Stomach smooth muscle (tissue), 2 donors: ENCODE measurements at regions not wholly inside any gene's neighbourhood (a gene's known extent, or its start where the extent isn't known, plus 50 kb on each side); places are given as distances from the start of the nearest gene placed in this dataset.

Experiments used
- H3K27ac ChIP-seq: one replicate; pipeline ENCODE4 v1.7.0; 2013; ENCODE audit warnings: mild to moderate bottlenecking, low read length, inconsistent platforms
- H3K27me3 ChIP-seq, 2 donors: one replicate each; pipeline ENCODE4 v1.7.0; 2013; ENCODE audit warnings: low read length in 2 of 2; ENCODE audit not compliant: insufficient read depth in 2 of 2, control insufficient read depth in 1 of 2
- H3K36me3 ChIP-seq, 2 donors: one replicate each; pipeline ENCODE4 v1.7.0; 2013; ENCODE audit warnings: low read length in 2 of 2; ENCODE audit not compliant: control insufficient read depth in 2 of 2, insufficient read depth in 2 of 2
- H3K4me1 ChIP-seq: one replicate; pipeline ENCODE4 v1.7.0; 2013; ENCODE audit warnings: low read length; ENCODE audit not compliant: control insufficient read depth, insufficient read depth
- H3K4me3 ChIP-seq, 2 donors: one replicate each; pipeline ENCODE4 v1.7.0; 2013; ENCODE audit warnings: low read length in 2 of 2
- H3K9ac ChIP-seq, 2 donors: one replicate each; pipeline ENCODE4 v1.7.0; 2013; ENCODE audit warnings: low read length in 2 of 2, mild to moderate bottlenecking in 1 of 2
- H3K9me3 ChIP-seq, 2 donors: one replicate each; pipeline ENCODE4 v1.7.0; 2013; ENCODE audit warnings: low read length in 2 of 2; ENCODE audit not compliant: control insufficient read depth in 2 of 2
- donor health status: healthy.
- donor health status: Pancreatic carcinoma.

DNA sequence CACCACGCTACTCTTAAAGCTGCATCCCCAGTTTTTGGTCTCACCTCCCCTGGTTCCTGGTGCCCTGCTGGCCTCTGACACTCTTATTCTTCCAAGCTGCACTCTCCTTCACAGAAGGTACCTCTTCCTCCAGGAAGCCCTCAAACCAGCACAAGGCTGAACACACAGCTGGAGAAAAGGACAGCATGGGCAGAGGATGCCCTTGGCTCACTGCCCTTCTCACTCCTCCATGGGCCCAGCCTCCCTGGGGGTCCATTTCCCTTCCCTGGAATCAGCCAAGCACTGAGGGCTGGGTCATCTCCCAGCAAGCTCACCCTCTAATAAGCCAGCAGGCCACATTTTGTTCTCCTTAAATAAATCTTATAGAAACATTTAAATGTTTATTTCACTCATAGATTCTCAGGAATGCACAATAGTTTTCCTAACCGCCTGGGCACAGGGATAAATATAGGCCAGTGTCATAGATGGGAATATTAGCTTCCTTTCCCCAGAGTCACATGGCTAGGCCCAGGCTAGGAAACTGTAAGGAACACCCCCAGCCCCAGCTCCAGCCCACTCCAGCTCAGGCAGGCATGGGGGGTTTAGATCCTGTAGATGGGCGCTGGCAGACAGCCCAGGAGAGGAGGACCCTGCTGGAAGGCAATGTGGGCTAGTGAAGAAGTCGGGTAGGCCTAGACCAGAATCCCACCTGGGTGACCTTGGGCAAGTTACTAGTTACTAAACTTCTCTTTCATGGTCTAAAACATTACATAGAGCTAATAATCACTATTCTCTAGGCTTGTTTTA, 51.5 kb downstream of the IRAG1 start:
- Histone ChIP-seq H3K9me3 (no peaks in the 10 kb centered on the region), H3K36me3 (peaks cover 0 to 13% of the 10 kb centered on the region in 2 donors), H3K9ac (no peak overlapping the region), H3K27me3 (no peaks in the 10 kb centered on the region), H3K27ac (peak overlapping the region; percentile 49), H3K4me1 (peaks cover 57% of the 10 kb centered on the region), H3K4me3 (no peak overlapping the region)

DNA sequence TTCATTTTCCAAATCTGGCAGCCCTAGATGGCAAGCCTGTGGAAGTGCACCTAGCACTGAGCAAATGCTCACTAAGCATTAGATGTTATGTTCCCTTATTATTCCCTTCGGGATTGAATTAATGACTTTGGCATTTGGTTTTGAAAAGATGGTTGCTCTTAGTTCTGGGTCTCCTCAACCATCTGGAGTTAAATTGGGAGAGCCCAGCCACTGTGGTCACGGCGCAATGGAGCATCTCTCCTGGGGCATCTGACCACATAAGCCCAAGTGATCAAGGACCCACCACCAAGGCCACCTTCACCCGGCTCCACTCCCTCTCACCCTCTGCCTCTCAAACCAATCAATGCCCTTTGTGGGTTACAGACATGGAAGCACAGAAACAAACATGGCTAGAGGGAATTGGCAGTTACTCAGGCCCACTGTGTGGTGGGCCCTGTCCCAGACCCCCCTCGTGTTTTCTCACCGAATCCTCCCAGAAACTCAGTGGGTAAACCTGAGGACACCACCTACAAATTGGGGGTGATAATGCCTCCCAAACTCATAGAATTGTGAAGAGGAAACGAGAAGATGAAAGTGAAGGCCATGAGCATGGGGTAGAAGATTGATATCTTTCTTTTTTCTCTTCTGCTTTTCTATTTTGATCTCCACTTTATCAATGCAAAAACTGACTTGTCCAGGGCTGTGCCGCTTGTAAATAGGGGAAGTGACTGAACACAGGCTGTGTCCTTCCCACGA, 52.2 kb downstream of the IRAG1 start:
- Histone ChIP-seq H3K27ac (peak overlapping the region; percentile 49), H3K4me1 (peaks cover 49% of the 10 kb centered on the region), H3K9me3 (no peaks in the 10 kb centered on the region), H3K9ac (no peak overlapping the region), H3K27me3 (no peaks in the 10 kb centered on the region), H3K36me3 (peaks cover 0 to 12% of the 10 kb centered on the region in 2 donors), H3K4me3 (no peak overlapping the region)

DNA sequence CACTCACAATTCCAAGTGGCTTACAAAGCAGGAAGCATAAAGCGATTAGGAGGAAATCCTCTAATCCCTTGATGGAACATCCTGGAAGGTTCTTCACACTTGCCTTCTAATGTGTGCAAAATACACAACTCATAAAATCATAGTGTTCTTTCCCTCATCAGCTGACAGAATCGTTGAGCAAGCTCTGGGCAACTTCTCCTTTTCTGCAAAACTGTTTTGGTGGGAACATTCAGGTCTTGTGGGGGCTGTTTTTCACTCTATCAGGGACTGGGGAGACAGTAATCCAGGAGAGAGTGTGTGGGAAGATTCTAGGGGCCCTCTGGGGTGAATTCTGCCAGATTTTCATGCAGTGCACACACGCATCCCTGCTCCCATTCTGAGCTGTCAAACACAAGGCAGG, 53.2 kb downstream of the IRAG1 start:
- Histone ChIP-seq H3K27ac (peak overlapping the region; percentile 6), H3K9me3 (no peaks in the 10 kb centered on the region), H3K36me3 (peaks cover 0 to 18% of the 10 kb centered on the region in 2 donors), H3K4me1 (peaks cover 45% of the 10 kb centered on the region), H3K27me3 (no peaks in the 10 kb centered on the region), H3K9ac (no peak overlapping the region), H3K4me3 (no peak overlapping the region)

DNA sequence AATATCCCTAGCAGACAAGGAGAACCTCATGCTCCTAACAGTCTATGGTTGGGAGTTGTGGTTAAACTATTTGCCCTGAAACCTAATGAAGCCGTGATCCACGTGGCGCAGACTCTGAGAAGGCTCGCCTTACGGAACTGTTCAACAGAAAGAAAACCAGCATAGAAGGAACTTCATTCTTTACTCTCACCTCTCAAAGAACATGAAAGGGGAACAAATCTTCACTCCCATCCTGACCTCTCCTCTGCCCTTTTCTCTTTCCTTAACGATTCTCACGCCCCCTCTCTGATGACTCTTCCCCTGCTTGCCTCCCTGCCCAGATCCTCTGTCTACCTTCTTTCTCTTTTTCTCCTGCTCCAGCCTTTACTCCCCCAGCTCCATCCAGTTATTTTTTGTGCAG, 54.2 kb downstream of the IRAG1 start:
- peaks cover 47% of the 10 kb centered on the region for H3K4me1 ChIP-seq

DNA sequence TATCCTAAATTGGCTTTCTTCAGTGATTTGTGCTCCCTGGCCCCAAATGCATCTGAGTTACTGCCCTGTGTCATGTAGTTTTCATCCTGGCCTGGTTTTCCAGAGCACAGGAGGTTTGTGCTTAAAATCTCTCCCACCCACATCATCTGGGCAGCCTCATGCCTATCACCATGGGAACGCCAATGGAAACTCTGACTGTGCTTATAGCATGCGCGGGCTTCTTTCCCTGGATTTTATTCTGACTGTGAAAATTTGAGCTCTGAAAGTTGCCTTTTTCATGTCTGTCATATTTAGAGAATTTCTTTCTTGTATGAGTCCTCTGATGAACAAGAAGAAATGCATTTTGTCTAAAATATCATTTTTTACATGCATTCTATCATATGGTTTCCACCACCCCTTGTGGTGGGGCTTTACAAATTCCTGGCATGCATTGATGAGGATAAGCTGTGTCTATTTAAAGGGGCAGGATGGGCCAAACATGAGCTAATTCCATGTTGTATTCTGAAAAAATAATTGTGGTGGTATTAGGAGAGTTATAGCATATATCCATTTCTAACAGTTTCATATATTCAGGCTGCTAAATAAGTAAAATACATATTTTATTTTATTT, 55.1 kb downstream of the IRAG1 start:
- Histone ChIP-seq H3K4me1 (peaks cover 46% of the 10 kb centered on the region), H3K4me3 (no peak overlapping the region), H3K27me3 (no peaks in the 10 kb centered on the region), H3K27ac (peak overlapping the region; percentile 37), H3K9ac (no peak overlapping the region), H3K9me3 (no peaks in the 10 kb centered on the region), H3K36me3 (peaks cover 0 to 19% of the 10 kb centered on the region in 2 donors)

More for the DNA sequence above, 54.2 kb downstream of the IRAG1 start:
- no peak overlapping the region for H3K9ac ChIP-seq
- H3K27me3 ChIP-seq = no peaks in the 10 kb centered on the region
- H3K36me3 ChIP-seq = peaks cover 0 to 17% of the 10 kb centered on the region in 2 donors
- peak overlapping the region; percentile 6 for H3K27ac ChIP-seq
- H3K9me3 ChIP-seq = no peaks in the 10 kb centered on the region
- no peak overlapping the region for H3K4me3 ChIP-seq

DNA sequence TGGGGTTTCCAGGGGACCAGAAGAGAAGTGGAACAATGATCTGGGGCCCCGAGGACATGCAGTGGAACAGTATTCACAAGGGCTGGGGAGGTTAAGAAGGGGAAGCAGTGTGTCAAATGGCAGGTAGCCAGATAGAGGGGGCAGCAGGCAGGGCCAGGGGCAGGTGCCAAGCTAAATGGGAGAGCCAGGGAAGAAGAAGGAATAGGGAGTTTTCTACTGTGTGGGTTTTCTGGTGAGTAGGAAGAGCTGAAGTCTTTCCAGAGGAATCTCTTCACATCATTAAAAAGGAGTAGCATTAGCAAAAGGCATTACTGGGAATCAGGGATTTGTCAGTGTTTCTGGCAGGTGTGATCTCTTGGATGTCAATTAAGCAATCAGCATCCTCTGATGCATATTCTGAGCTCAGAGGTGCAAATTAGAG, 55.8 kb downstream of the IRAG1 start:
- peaks cover 43% of the 10 kb centered on the region for H3K4me1 ChIP-seq
- no peak overlapping the region for H3K9ac ChIP-seq
- no peak overlapping the region for H3K4me3 ChIP-seq
- no peaks in the 10 kb centered on the region for H3K9me3 ChIP-seq
- no peaks in the 10 kb centered on the region for H3K27me3 ChIP-seq
- H3K36me3 ChIP-seq = peaks cover 0 to 21% of the 10 kb centered on the region in 2 donors
- H3K27ac ChIP-seq = peak overlapping the region; percentile 37

DNA sequence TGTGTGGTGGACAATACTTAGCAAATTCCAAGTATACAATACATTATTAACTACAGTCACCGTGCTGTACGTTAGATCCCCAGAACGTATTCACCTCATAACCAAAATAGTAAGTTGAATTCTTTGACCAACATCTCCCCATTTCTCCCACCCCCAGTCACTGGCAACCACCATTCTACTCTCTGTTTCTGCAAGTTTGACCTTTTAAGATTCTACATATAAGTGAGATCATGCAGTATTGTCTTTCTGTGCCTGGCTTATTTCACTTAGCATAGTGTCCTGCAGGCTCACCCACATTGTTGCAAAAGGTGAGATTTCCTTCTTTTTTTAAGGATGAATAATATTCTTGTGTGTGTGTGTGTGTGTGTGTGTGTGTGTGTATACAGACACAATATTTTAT, 59.1 kb downstream of the IRAG1 start:
- Histone ChIP-seq H3K4me1 (peaks cover 19% of the 10 kb centered on the region), H3K9ac (no peak overlapping the region), H3K4me3 (no peak overlapping the region), H3K36me3 (peaks cover 20 to 38% of the 10 kb centered on the region in 2 donors), H3K27ac (no peak overlapping the region), H3K27me3 (no peaks in the 10 kb centered on the region), H3K9me3 (no peaks in the 10 kb centered on the region)

DNA sequence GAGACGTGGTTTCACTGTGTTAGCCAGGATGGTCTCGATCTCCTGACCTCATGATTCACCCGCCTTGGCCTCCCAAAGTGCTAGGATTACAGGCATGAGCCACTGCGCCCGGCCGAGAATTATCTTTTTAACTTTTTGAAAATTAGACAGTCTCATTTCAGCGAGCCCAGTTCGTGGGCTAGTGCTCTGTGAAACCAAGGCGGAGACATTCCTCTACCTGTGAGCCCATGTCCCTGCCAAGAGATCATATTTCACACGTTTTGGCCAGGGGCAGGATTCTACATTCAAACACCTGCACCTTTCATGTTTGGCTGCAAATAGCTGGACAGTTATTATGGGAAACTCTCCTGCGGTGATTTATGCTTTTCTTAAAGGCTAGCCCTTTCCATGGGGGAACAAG, 60.3 kb downstream of the IRAG1 start:
- Histone ChIP-seq H3K36me3 (peaks cover 22 to 49% of the 10 kb centered on the region in 2 donors), H3K4me3 (no peak overlapping the region), H3K4me1 (peaks cover 15% of the 10 kb centered on the region), H3K9me3 (no peaks in the 10 kb centered on the region), H3K9ac (no peak overlapping the region), H3K27ac (no peak overlapping the region), H3K27me3 (no peaks in the 10 kb centered on the region)

DNA sequence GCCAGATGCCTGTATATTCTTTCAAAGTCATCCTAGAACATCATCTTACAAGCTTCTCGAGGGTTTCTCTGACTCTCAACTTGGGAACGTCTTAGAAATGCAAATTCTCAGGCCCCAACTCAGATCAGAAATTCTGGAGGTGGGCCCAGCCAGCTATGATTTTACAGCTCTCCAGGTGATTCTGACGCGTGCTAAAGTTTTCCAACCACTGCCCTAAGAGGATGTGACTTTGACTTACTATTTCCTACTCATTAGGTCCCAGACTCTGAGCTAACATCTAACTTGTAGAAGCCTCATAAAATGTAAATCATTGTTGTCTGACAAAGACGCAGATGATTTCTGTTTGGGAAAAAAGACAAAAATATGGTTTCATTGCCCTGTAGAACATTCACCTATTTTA, 61.1 kb downstream of the IRAG1 start:
- peaks cover 8% of the 10 kb centered on the region for H3K4me1 ChIP-seq
- peaks cover 27 to 55% of the 10 kb centered on the region in 2 donors for H3K36me3 ChIP-seq
- no peak overlapping the region for H3K4me3 ChIP-seq
- no peaks in the 10 kb centered on the region for H3K9me3 ChIP-seq
- no peaks in the 10 kb centered on the region for H3K27me3 ChIP-seq
- H3K27ac ChIP-seq = no peak overlapping the region
- no peak overlapping the region for H3K9ac ChIP-seq

DNA sequence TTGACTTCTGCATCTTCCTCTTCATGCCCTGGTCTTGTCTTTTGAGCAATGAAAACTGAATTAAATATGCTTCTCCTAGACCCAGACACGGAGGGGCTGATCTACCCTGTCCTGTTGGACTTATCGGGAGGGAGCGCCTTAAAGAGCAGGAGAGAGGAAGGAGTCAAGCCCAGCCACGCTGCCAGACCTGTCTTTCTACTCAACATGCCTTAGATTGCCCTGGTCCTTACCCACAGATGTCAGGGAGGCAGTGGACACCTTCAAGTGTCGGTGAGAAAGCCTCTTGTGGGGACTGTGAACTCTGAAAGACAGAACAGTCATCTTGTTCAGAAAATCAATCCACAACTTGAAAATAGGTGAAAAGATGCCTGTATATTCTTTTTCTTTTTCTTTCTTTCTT, 61.8 kb downstream of the IRAG1 start:
- no peak overlapping the region for H3K9ac ChIP-seq
- H3K27ac ChIP-seq = no peak overlapping the region
- H3K9me3 ChIP-seq = no peaks in the 10 kb centered on the region
- no peak overlapping the region for H3K4me3 ChIP-seq
- H3K27me3 ChIP-seq = no peaks in the 10 kb centered on the region
- peaks cover 30 to 55% of the 10 kb centered on the region in 2 donors for H3K36me3 ChIP-seq
- H3K4me1 ChIP-seq = peaks cover 11% of the 10 kb centered on the region
